Astrocyte of the hippocampus (primary cell): ENCODE measurements at regions not wholly inside any gene's neighbourhood (a gene's known extent, or its start where the extent isn't known, plus 50 kb on each side); places are given as distances from the start of the nearest gene placed in this dataset.
"Not testable (repeated sequence)": the region's sequence is repeated elsewhere in the genome, so short reads cannot be mapped to it uniquely, and the experiment has no call there.

Experiments used
- DNase-seq: peaks from one replicate; pipeline ENCODE4 v3.0.0; 2011; ENCODE audit warnings: low read depth, low spot score

GRCh38 chr19:29013325-29013724 lies 199.6 kb downstream of the UQCRFS1 start:
- no peak for DNase-seq

GRCh38 chr19:29012457-29012856 lies 200.5 kb downstream of the UQCRFS1 start:
- no peak for DNase-seq

DNA sequence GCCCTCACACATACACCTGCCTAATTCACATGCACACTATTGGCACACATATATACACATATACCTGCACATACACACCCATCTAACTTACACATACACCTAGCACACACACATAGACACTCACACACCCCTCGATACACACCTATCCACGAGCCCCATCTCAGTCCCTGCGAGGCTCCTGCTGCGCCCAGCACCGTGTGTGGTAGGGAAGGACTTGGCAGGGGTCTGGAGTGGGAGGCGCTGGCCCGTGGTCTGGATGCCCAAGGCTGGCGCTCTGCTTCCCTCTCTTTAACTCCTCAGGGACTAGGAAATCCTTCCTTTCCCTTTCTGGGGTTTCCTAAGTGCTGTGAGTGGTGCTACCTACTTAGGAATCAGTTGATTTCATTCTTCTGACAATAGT lies 202.7 kb downstream of the UQCRFS1 start:
- DNase-seq, result no peak

GRCh38 chr19:29006057-29006735 lies 206.8 kb downstream of the UQCRFS1 start:
- no peak for DNase-seq

- no peak for DNase-seq
Measured at GRCh38 chr19:29004796-29005195, 208.2 kb downstream of the UQCRFS1 start.

- DNase-seq, result no peak
Measured at GRCh38 chr19:29003641-29004409, 209.1 kb downstream of the UQCRFS1 start.

GRCh38 chr19:29002336-29002735 lies 210.6 kb downstream of the UQCRFS1 start:
- no peak for DNase-seq

DNA sequence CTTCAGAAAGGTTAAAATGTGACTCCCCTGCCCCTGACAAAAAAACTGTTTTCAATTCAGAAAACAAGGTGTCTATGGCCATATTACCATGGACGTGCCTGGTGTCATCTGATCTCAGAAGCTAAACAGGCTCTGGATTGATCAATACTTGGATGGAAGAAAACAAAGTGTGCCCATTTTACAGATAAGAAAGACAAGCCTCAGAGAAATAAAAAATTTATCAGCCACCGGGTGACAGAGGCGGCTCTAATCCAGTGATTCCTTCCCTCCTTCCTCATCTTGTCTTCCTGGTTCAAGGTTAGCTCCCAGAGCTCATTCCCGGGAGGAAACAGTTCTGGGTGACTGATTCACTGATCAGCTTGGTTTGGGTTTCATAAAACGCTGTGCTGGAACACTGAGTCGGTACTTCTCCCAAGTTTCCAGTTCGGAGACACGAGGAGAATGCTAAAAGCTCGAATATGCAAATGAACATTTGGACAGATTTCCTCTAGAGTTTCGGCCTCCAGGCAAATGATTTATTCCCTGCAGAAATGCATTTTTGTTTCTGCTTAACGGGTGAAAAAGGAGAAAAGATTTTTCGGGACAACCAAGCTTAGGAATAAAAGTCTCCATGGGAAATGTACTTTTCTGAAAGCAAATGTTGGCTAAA lies 211.2 kb downstream of the UQCRFS1 start:
- DNase-seq, result no peak

DNA sequence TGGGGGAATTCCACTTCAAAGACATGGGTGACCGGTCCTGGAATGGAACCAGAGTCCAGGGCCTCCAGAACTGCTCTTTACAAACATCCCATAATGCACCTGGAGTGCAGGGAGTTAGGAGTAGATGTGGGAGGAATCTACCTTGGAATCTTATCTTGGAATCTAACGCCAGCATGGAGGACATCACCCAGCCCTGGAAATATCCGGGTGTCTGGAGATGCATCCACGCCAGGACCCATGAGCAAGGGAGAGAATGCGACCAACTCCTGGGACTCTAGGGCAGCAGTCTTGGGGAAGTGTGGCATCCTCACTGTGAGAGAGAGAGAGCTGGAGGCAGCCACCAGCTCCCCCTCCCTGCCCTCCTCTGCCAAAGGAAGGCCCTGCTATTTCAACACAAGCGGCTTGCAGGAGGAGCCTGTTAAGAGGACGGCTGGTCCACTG lies 211.8 kb downstream of the UQCRFS1 start:
- no peak for DNase-seq

DNA sequence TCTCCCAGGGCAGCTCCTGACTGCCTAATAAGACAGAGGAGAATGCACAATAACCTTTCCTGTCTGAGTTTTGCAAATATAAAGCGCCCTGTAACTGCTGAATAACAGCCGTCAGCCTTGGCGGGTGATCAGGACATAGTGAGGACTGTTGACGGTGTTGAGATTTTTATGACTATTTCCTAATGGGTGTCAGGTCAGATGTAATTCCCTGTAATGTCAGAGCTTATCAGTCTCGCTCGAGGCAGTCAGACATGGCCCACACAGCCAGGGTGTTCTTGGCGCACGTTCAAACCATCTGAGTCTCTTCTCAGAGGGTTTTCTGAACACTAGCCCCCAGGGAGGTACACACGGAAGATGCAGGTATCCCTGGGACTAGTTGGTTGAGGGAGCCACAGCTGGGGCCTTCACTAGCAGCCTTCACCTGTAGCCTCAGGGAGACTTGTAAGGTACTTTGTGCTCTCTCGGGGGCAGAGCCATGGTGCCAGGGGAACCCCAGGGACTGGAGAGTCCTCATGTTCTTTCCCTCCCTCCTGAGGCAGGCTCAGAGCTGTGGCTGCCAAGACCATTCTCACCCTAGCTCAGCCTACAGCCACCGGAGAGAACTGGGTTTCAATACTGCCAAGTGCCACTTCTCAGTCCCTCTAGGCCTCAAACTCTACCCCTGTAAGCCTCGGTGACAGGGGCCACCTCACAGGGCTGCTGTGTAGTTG lies 213.1 kb downstream of the UQCRFS1 start:
- DNase-seq, result no peak

- no peak for DNase-seq
Measured at GRCh38 chr19:28998974-28999373, 214.0 kb downstream of the UQCRFS1 start.

DNA sequence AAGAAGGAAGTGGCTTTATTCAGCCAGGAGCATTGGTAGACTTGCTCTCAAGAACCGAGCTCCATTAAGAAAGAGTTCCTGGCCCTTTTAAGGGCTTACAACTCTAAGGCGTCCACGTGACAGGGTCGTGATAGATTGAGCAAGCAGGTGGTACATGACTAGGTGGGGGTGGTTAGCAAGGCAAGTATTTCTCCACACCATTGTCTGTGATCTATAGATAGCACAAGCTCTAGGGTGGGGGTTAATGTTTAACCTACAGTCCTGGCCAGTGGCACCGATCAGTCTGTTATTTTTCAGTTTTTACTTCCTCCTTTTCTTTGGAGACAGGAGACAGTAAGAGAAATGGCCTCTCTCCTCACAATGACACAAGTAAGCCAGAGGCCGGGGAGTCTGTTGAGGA lies 215.1 kb downstream of the UQCRFS1 start:
- DNase-seq, result not testable (repeated sequence)

GRCh38 chr19:28990522-28990921 lies 222.4 kb downstream of the UQCRFS1 start:
- DNase-seq, result no peak

DNA sequence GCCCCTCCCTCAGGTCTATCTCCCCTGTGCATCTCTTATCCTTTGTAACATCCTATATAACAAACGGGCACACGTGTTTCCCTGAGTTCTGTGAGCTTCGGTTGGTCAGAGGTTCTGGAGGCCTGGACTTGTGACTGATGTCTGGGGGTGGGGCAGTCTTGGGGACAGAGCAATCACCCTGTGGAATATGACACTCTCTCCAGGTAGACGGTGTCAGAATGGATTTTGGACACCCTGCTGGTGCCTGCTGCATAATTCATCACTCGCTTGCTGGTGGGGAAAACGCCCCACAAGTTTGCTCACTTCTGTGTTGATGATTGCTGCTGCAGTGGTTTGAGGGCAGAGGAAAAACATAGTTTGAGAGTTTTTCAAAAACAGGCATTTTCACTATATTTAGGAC lies 223.2 kb downstream of the UQCRFS1 start:
- no peak for DNase-seq

DNA sequence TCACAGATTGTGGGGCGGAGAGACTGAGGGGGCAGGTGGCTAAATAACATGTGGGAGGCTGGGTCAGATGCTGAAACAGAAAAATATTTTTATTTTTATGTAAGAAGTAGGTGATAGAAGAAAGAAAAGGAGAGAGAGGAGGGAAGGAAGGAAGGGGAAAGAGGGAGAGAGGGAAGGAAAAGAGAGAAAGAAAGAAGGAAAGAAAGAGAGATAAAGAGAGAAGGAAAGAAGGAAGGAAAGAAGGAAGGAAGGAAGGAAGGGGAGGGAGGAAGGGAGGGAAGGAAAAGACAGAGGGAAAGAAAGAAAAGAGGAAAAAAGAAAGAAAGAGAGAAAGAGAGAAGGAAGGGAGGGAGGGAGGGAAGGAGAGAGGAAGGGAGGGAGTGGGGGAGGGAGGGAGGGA lies 224.9 kb downstream of the UQCRFS1 start:
- no peak for DNase-seq

DNA sequence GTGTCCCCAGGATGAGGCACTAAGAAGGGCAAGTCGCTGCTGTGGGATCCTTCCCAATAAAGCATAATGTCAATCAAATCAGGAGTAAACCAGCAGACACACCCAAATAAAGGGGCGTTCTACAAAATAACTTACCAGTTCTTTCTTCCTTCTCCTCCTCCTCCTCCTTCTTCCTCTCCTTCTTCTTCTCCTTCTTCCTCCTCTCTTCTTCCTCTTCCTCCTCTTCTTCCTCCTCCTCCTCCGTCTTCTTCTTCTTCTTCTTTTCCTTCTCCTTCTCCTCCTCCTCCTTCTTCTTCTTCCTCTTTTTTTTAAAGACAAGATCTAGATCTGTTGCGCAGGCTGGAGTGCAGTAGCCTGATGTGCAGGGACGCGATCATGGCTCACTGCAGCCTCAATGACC lies 225.8 kb downstream of the UQCRFS1 start:
- DNase-seq, result no peak

- DNase-seq, result no peak
Measured at GRCh38 chr19:28985201-28985600, 227.8 kb downstream of the UQCRFS1 start.

DNA sequence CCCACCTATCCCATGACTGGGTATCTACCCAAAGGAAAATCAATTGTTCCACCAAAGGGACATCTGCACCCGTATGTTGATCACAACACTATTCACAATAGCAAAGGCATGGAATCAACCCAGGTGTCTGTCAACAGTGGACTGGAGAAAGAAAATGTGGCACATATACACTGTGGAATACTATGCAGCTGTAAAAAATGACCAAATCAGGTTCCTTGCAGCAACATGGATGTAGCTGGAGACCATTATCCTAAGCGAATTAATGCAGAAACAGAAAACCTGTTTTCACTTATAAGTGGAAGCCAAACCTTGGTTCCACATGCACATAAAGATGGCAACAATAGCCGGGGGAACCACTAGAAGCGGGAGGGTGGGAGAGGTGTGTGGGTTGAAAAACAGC lies 228.6 kb downstream of the UQCRFS1 start:
- no peak for DNase-seq

DNA sequence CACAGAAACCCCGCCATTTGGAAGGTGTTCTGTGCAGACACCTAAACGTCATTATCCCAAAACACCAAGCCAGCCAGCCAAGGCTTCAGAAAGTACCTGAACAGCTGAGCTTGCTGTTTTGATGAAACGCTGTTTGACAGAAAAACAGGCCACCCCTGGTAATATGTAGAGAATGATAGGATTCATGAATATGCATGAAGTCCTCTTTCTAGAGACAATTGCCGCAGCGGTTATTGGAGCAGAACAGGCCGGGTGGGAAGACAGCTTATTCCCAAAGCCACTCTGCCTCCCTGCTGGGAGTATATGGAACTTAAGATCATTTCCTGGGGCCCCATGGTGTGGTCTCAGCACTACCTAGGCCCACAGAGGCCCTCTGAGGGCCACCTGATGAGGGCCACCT lies 229.5 kb downstream of the UQCRFS1 start:
- no peak for DNase-seq

GRCh38 chr19:28981994-28982393 lies 231.0 kb downstream of the UQCRFS1 start:
- DNase-seq, result no peak

DNA sequence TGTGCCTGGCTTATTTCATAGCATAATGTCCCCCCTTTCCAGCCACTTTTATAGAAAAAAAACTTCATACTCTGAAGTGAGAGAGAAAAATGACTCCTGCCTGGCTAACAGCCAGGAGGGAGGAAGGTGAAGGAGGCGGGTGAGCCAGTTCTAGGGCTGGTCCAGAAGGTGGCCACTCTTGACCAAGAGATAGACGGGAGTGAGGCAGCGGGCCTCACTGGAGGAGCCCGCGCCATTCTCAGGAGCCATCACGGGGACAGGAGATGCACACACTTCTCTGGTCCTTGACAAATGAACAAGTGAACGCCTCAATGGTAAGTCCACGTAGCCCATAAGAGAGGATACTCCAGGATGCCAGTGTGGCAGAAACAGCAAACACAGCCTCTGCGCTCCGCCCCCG lies 231.4 kb downstream of the UQCRFS1 start:
- no peak for DNase-seq

DNA sequence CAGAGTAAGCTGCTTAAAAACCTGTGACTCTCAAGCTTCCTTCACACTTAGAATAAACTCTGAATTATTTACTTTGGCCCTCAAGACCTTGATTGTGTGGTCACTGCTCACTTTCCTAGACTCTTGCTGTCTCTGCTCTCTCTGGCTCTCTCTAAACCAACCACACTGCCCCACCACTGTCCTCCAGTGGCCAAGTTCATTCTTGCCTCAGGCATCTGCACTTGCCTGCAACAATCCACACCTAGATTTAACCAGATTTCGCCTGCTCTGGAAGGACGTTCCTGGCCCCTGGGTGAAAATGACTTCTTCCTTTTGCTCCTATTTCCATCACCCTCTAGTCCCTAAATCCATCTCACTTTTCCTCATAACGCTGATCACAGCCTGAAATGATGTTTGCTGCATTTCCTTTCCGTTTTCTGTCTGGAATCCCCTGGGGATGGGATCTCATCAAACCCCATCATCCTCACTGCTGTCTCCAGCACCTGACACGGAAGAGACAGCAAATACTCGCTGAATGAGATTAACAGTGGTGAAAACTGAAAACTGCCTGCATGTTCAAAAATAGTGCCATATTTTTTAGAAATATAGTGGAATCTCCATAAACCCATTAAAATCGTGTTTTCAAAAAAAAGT lies 232.6 kb downstream of the UQCRFS1 start:
- no peak for DNase-seq
